GM12891 (cell line): ENCODE measurements at regions not wholly inside any gene's neighbourhood (a gene's known extent, or its start where the extent isn't known, plus 50 kb on each side); places are given as distances from the start of the nearest gene placed in this dataset.
A peak's percentile ranks its signal among the peaks of the same experiment; 100 is the strongest.

Source experiments
- DNase-seq: peaks from one replicate; pipeline ENCODE4 v3.0.0; 2011; ENCODE audit warnings: low spot score; ENCODE audit not compliant: insufficient read length
- FAIRE-seq: peaks from 2 replicates; lab custom pipeline; 2011; peaks lifted over from hg19 to GRCh38; lab: Jason Lieb, UNC
- PAX5 ChIP-seq: IDR thresholded peaks from 2 replicates; pipeline ENCODE4 v1.6.1; 2011; ENCODE audit warnings: low read length, moderate library complexity, mild to moderate bottlenecking; ENCODE audit not compliant: insufficient read depth, severe bottlenecking
- POLR2A ChIP-seq: IDR thresholded peaks from 2 replicates; pipeline ENCODE4 v1.6.1; 2011; ENCODE audit warnings: low read depth, low read length, control low read depth
- POLR2AphosphoS5 ChIP-seq: IDR thresholded peaks from 2 replicates; pipeline ENCODE4 v1.6.1; 2011; ENCODE audit warnings: low read depth, low read length, control low read depth
- POU2F2 ChIP-seq: IDR thresholded peaks from 2 replicates; pipeline ENCODE4 v1.6.1; 2011; ENCODE audit warnings: low read depth, mild to moderate bottlenecking, control low read depth, low read length, moderate library complexity
- SPI1 ChIP-seq: IDR thresholded peaks from 2 replicates; pipeline ENCODE4 v1.6.1; 2011; ENCODE audit warnings: low read depth, low read length, control low read depth
- TAF1 ChIP-seq: IDR thresholded peaks from 2 replicates; pipeline ENCODE4 v1.6.1; 2011; ENCODE audit warnings: low read depth, low read length, control low read depth

DNA sequence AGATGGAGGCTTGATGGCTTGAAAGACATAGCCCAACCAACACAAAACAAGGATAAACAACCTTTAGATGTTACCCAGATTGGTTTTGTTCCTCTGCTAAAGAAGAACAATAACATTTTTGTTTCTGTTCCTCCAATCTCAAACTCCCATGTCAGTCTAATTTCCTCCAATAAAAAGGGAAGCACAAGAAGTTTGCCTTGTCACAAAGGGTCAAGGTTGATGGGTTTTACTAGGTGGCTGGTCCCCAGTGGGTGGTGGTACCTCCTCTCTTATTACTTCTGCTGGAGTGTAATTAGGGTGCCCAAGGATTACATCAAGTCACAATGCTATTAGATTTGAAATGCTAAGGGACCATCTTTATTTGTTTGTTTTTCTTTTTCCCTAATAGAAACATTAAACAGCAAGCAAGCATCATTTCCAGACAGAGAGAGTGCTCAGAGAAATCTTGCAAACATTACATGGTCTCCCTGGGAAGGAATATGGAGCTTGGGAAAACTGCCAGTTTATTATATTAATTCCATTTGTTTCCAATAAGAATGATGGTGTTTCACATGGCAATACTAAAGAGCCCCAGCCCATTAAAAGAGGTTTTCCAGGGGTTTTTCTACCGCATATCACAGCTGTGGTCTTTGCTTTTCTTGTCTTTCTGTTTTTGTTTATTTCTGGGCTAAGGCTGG lies 78.3 kb upstream of the AOAH start:
- DNase-seq (no peak), FAIRE-seq (no peak)
- TF ChIP-seq POLR2AphosphoS5 (no peak), POLR2A (no peak), TAF1 (no peak), POU2F2 (no peak), PAX5 (no peak), SPI1 (no peak)

GRCh38 chr7:36796850-36797536 lies 72.7 kb upstream of the AOAH start:
- FAIRE-seq, result no peak
- TF ChIP-seq PAX5 (no peak), SPI1 (no peak), POLR2AphosphoS5 (no peak), POLR2A (no peak), TAF1 (no peak), POU2F2 (no peak)

DNA sequence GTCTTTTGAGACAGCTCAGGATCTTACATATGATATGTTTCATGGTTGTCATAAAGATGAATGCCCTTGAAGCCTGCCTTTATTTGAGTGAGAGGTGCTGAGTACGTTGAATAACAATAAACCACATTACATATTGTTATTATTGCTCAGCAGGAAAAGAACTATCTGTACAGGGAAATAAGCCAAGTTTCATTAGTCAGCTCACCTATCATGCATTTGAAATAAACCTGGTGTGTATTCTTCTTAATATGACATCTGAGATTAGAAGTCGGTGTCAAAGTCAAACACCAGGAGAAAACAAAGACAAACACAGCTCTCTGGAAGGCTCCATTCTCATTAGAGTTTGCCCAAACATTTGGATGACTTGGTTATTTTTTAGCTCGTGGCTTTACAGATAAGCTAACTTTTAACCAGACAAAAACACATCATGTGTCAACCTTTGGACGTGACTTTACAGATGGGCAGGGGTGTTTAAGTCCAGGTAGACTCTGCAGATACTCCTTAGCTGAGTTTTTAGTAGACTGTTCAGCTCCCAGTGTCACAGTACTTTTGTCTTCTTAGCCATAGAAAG lies 71.2 kb upstream of the AOAH start:
- peak; percentile 43 for FAIRE-seq
- DNase-seq, result no peak
- no peak for TF ChIP-seq POLR2A
- no peak for TF ChIP-seq POU2F2
- TF ChIP-seq POLR2AphosphoS5, result no peak
- TF ChIP-seq TAF1, result no peak
- no peak for TF ChIP-seq PAX5
- TF ChIP-seq SPI1, result no peak

More at GRCh38 chr7:36796850-36797536, 72.7 kb upstream of the AOAH start:
- DNase-seq, result no peak

DNA sequence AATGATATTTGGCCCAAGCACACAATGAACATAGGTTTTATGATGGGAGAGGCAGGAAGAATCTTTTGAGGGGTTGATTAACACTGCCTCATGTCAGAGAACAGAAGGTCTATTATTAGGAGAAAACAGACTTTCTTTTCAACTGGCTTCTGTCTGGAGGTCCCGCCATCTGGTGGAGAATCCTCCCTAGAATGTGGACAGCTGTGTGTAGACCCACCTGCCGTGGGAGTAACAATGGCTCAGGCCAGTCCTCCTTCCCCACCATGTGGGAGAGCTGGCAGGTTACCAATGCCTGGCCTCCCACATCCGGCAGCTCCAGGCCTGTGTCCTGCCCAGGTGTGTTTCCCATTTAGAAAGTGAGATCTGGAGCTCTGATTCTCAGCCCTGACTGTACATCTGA lies 70.4 kb upstream of the AOAH start:
- TF ChIP-seq POU2F2 (no peak), POLR2AphosphoS5 (no peak), POLR2A (no peak), TAF1 (no peak), PAX5 (no peak)
- FAIRE-seq (no peak), DNase-seq (no peak)

GRCh38 chr7:36792421-36792820 lies 68.1 kb upstream of the AOAH start:
- DNase-seq (no peak), FAIRE-seq (peak; percentile 48)
- TF ChIP-seq TAF1, result no peak
- TF ChIP-seq POU2F2, result peak; percentile 37; the same call in 1 of the 2 replicates

GRCh38 chr7:36790311-36790787 lies 66.1 kb upstream of the AOAH start:
- TF ChIP-seq POU2F2, result no peak
- no peak for TF ChIP-seq PAX5
- no peak for TF ChIP-seq POLR2AphosphoS5
- TF ChIP-seq POLR2A, result no peak
- TF ChIP-seq SPI1, result no peak
- no peak for TF ChIP-seq TAF1
- DNase-seq (no peak), FAIRE-seq (no peak)

DNA sequence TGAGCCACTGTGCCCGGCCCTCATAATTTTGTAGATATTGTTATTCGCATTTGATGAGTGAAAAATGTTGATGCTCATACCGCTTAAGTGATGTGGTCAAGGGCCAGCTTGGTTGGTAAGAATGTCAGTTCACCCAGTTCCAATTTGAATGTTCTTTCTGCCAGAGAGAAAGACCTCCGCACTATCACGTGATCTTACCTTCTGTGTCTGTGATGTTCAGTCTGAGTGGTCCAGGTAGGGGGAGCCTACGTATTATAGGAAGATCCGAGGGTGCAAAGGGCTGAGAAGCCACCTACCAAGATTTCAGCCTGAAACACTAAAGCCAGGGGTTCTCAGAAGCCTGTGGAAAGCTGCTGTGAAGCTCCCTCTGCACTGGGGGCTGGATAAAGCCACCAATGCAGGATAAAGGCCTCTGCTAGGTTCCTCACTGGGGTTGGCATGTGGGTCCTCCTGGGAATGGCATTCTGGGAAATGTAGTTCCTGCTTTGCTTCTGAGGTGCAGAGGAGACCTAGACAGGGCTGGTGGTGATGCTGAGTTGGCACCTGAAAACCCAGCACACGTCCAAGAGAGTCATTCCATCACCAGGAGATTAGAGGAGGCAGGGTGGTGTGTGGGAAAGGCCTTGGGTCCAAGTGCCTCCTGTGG lies 64.7 kb upstream of the AOAH start:
- DNase-seq (no peak), FAIRE-seq (peak; percentile 5)
- TF ChIP-seq POLR2AphosphoS5, result no peak
- TF ChIP-seq PAX5, result no peak
- no peak for TF ChIP-seq POLR2A
- no peak for TF ChIP-seq SPI1
- TF ChIP-seq POU2F2, result no peak
- no peak for TF ChIP-seq TAF1

GRCh38 chr7:36787933-36788378 lies 63.7 kb upstream of the AOAH start:
- FAIRE-seq (peak; percentile 73), DNase-seq (no peak)
- no peak for TF ChIP-seq POLR2AphosphoS5
- no peak for TF ChIP-seq POU2F2
- TF ChIP-seq SPI1, result no peak
- no peak for TF ChIP-seq PAX5
- no peak for TF ChIP-seq POLR2A
- TF ChIP-seq TAF1, result no peak
